ENCODE measurements at regions not wholly inside any gene's neighbourhood (a gene's known extent, or its start where the extent isn't known, plus 50 kb on each side); places are given as distances from the start of the nearest gene placed in this dataset.

- Histone ChIP-seq H3K79me2 (ENCODE audit: low read depth) (no peaks in the 10 kb centered on the region), H3K27ac (no peak overlapping the region), H3K4me3 (no peak overlapping the region), H3K9me3 (ENCODE audit: insufficient read depth, low read depth) (no peaks in the 10 kb centered on the region), H3K4me1 (replicated peaks; ENCODE audit: insufficient read depth) (peaks cover 1% of the 10 kb centered on the region; the same call in 1 of the 2 replicates), H3K36me3 (ENCODE audit: low read depth) (no peaks in the 10 kb centered on the region), H3K27me3 (ENCODE audit: insufficient read depth, low read depth) (no peaks in the 10 kb centered on the region), H3K9me2 (ENCODE audit: insufficient read depth) (no peaks in the 10 kb centered on the region), H3K4me2 (no peak overlapping the region), H3F3A (ENCODE audit: insufficient read depth, low read depth) (0 out of 2 replicates have a peak, but pooled peaks cover 2% of the 10 kb centered on the region), H2AFZ (no peak overlapping the region), H4K20me1 (ENCODE audit: insufficient read depth) (no peaks in the 10 kb centered on the region)
- intact Hi-C loops (cut with micrococcal nuclease; ENCODE audit: unreplicated experiment): no loop called here
- POLR2A ChIA-PET (ENCODE audit: unreplicated experiment): no interaction called here
- BruUV-seq (replicated peaks): no TSS peak
- DNase-seq: no peak
- TF ChIP-seq EZH2 (IDR thresholded peaks at IDR 0.05; ENCODE audit: low read depth) (no peak), CTCF (conservative IDR thresholded peaks at IDR 0.05) (no peak)
- CTCF ChIA-PET: no interaction called here
Measured at GRCh38 chr6:43865932-43866645, 96.1 kb downstream of the VEGFA start.

GRCh38 chr6:43865086-43865485 lies 95.1 kb downstream of the VEGFA start:
- Histone ChIP-seq H3K79me2 (ENCODE audit: low read depth) (no peaks in the 10 kb centered on the region), H3K27me3 (ENCODE audit: insufficient read depth, low read depth) (no peaks in the 10 kb centered on the region), H3K9me3 (ENCODE audit: insufficient read depth, low read depth) (no peaks in the 10 kb centered on the region), H3K36me3 (ENCODE audit: low read depth) (no peaks in the 10 kb centered on the region), H3K9me2 (ENCODE audit: insufficient read depth) (no peaks in the 10 kb centered on the region), H3K4me2 (no peak overlapping the region), H3K4me1 (replicated peaks; ENCODE audit: insufficient read depth) (no peaks in the 10 kb centered on the region), H3K4me3 (no peak overlapping the region), H4K20me1 (ENCODE audit: insufficient read depth) (no peaks in the 10 kb centered on the region), H3K27ac (no peak overlapping the region), H2AFZ (no peak overlapping the region), H3F3A (ENCODE audit: insufficient read depth, low read depth) (no peaks in the 10 kb centered on the region)
- TF ChIP-seq CTCF (conservative IDR thresholded peaks at IDR 0.05): no peak
- no peak for TF ChIP-seq EZH2 (IDR thresholded peaks at IDR 0.05; ENCODE audit: low read depth)
- no TSS peak for BruUV-seq (replicated peaks)
- intact Hi-C loops (cut with micrococcal nuclease; ENCODE audit: unreplicated experiment): no loop called here
- ChIA-PET POLR2A (ENCODE audit: unreplicated experiment) (no interaction called here), CTCF (no interaction called here)
- no peak for DNase-seq

- H2AFZ ChIP-seq: no peak overlapping the region
- no peak overlapping the region for H3K27ac ChIP-seq
- no peaks in the 10 kb centered on the region for H3K79me2 ChIP-seq (ENCODE audit: low read depth)
- no peaks in the 10 kb centered on the region for H3K9me3 ChIP-seq (ENCODE audit: insufficient read depth, low read depth)
- no peaks in the 10 kb centered on the region for H4K20me1 ChIP-seq (ENCODE audit: insufficient read depth)
- H3K36me3 ChIP-seq (ENCODE audit: low read depth): no peaks in the 10 kb centered on the region
- no peaks in the 10 kb centered on the region for H3K27me3 ChIP-seq (ENCODE audit: insufficient read depth, low read depth)
- no peak overlapping the region for H3K4me3 ChIP-seq
- H3K4me2 ChIP-seq: no peak overlapping the region
- ChIA-PET POLR2A (ENCODE audit: unreplicated experiment) (no interaction called here), CTCF (no interaction called here)
- H3K9me2 ChIP-seq (ENCODE audit: insufficient read depth): no peaks in the 10 kb centered on the region
- no peaks in the 10 kb centered on the region for H3F3A ChIP-seq (ENCODE audit: insufficient read depth, low read depth)
- H3K4me1 ChIP-seq (replicated peaks; ENCODE audit: insufficient read depth): no peaks in the 10 kb centered on the region
- intact Hi-C loops (cut with micrococcal nuclease; ENCODE audit: unreplicated experiment): no loop called here
- TF ChIP-seq EZH2 (IDR thresholded peaks at IDR 0.05; ENCODE audit: low read depth) (no peak), CTCF (conservative IDR thresholded peaks at IDR 0.05) (no peak)
- no TSS peak for BruUV-seq (replicated peaks)
- no peak for DNase-seq
Measured at GRCh38 chr6:43862925-43863324, 92.9 kb downstream of the VEGFA start.

Data from PC-9 (cell line).